ENCODE measurements at regions not wholly inside any gene's neighbourhood (a gene's known extent, or its start where the extent isn't known, plus 50 kb on each side); places are given as distances from the start of the nearest gene placed in this dataset.

DNA sequence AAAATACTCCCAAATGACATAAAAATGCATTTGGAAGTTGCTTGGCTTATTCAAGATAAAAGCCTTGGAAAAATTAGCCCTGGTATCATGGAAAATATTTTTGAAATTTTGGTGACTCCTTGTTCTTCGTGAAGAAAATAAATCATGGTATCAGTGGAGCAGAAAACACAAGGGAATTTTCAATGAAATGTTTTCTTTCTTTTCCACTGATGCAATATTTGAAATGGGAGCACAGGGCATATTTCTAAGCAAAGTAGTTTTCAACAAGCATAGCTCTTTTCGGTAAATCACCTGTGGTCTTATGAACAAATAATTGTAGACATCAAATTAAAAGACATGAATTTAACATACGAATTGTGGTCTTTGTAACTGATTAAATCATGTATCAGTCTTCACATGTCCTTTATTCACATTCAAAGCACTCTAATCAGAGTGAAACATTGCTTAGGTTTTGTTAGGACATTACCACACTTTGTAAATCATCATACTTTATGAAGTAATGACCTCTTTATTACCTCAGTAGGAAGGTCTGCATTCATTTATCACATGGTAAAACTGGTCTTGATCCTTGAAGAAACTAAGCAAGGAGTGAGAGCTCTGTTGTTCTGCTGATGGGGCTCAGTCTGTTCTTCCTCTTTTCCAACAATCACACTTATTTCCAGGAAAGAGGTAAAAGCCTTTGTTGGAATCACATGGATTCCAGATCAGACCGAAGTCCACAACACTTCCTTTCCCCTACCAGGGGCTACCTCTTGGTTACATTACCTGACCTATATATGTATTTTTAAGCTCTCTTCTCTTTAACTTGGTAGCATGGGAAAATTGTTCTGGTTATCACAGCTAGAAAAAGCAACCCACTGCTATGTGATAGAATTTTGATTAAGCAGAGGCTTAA is 413.5 kb upstream of the THBS1 start:
- H3K27ac Mint-ChIP-seq = no peak overlapping the region
- peaks cover 0 to 2% of the 10 kb centered on the region in 2 donors for H3K9me3 Mint-ChIP-seq
- DNase-seq (no peak), ATAC-seq (replicated peaks) (no peak)
- peaks cover 5 to 6% of the 10 kb centered on the region in 2 donors for H3K27me3 Mint-ChIP-seq
- H3K4me3 Mint-ChIP-seq = no peak overlapping the region
- no peaks in the 10 kb centered on the region for H3K36me3 Mint-ChIP-seq
- no peaks in the 10 kb centered on the region for H3K4me1 Mint-ChIP-seq

DNA sequence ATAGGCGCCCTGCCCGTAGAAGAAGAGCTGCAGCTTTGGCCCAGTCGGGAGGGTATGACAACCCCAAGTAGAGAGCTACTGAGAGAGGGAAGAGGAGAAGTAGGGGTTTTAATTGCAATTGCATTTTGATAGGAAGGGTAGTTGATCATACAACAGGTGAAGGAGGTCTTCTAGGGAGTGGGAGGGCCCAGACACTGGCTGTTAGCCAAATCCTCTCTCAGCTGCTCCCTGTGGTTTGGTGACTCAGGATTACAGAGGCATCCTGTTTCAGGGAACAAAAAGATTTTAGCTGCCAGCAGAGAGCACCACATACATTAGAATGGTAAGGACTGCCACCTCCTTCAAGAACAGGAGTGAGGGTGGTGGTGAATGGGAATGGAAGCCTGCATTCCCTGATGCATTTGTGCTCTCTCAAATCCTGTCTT is 408.9 kb upstream of the THBS1 start:
- H3K27ac Mint-ChIP-seq = no peak overlapping the region
- peaks cover 10 to 20% of the 10 kb centered on the region in 2 donors for H3K27me3 Mint-ChIP-seq
- H3K9me3 Mint-ChIP-seq = no peaks in the 10 kb centered on the region
- H3K4me3 Mint-ChIP-seq = no peak overlapping the region
- no peaks in the 10 kb centered on the region for H3K36me3 Mint-ChIP-seq
- no peak for DNase-seq
- ATAC-seq (replicated peaks) = peak in 1 of 2 donors; percentile 33
- no peaks in the 10 kb centered on the region for H3K4me1 Mint-ChIP-seq

DNA sequence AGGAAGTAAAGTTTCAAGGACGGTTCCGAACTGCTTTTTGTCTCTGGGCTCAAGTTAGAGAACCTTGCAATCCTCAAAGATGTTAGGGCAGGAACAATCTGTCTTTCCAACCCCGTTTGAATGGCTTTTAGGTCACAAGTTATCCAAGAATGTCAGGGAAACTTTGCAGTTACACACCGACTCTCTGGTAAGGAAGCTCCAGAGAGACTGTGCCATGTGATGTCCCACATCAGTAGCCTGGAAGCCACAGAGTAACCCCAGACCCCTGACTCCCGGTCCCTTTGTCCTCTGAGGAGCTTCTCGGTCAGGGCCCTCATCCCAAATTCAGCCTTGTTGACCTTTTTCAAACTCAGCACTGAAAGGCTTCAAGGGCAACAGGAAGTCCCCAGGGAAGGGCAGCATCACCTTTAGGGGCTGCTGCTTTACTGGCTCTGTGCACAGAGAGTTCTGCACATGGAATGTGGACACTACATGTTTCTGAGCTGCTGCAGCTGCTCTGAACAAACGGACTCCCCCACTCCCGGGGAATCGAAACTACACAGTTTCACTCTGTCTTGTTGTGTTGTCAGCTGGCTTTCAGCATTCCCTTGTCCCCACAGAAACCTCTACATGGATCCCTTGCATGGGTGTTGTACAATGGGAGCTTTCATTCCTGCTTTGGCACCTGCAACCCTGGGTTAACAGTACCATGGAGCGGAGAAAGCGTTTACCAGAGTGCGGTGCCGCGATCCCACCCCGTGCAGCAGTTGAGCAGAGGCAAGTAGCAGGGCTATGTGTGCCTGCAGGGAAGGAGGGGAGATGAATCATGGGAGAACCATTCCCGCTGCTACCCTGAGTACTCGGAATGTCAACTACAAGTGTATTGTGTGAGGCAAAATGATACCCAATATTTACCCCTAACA is 408.2 kb upstream of the THBS1 start:
- Mint-ChIP-seq H3K27me3 (peaks cover 10 to 20% of the 10 kb centered on the region in 2 donors), H3K27ac (no peak overlapping the region), H3K36me3 (no peaks in the 10 kb centered on the region), H3K9me3 (no peaks in the 10 kb centered on the region), H3K4me3 (no peak overlapping the region), H3K4me1 (no peaks in the 10 kb centered on the region)
- DNase-seq (no peak), ATAC-seq (replicated peaks) (no peak)

DNA sequence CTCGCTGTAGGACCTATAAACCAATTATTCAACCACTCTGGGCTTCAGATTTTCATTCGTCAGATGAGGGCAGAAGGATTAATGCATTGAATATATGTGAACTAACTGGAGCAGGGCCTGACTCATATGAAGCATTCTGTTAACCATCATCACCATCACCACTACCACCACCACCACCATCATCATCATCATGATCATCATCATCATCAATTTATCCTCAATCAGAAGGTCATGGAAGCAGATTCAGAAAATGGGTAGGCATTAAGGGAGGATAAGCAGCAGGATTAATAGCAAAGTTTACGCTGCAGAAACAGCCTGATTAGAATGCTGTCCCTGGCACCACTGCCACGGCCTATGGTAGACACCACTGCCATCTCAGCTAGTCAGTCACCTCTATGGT is 407.5 kb upstream of the THBS1 start:
- Mint-ChIP-seq H3K4me1 (no peaks in the 10 kb centered on the region), H3K27ac (no peak overlapping the region), H3K9me3 (no peaks in the 10 kb centered on the region), H3K27me3 (peaks cover 10 to 23% of the 10 kb centered on the region in 2 donors), H3K4me3 (no peak overlapping the region), H3K36me3 (no peaks in the 10 kb centered on the region)
- ATAC-seq (replicated peaks) (no peak), DNase-seq (no peak)

DNA sequence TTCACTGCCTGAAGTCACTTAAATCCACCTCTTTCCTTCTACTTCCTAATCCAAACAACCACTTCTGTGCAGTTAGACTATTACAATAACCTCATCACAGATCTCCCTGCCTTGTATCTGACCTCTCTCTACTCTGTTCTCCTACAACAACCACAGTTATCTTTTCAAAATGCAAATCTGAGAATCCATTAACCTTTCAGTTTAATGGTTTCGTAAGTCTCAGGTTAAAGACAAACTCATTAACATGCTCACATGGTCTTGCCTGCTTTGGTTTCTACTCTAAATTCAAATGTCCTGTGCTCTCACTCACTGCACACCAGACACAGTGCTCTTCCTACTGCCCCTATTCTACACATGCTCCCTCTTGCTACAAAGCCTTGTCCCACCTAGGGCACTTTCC is 406.5 kb upstream of the THBS1 start:
- Mint-ChIP-seq H3K9me3 (no peaks in the 10 kb centered on the region), H3K27me3 (peaks cover 10 to 28% of the 10 kb centered on the region in 2 donors), H3K36me3 (no peaks in the 10 kb centered on the region), H3K4me3 (no peak overlapping the region), H3K27ac (no peak overlapping the region), H3K4me1 (no peaks in the 10 kb centered on the region)
- no peak for ATAC-seq (replicated peaks)
- no peak for DNase-seq

DNA sequence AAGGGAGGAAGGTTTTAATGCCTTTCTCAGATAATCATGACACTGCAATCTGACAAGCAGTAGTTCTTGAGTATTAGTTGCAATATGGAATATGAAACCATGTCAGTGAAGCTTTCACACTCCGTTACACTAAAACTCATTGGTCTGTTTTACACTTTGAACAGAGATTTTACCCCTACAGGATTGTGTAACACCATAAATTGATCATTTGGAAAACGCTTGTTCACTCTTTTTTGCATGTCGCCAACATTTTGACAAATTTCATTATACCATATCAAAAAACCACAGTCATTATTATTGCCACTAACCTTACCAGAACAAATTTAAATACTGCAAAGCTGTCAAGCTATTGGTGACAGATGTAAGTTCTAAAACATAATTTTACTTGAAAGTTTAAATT is 404.8 kb upstream of the THBS1 start:
- Mint-ChIP-seq H3K36me3 (no peaks in the 10 kb centered on the region), H3K4me3 (no peak overlapping the region), H3K9me3 (no peaks in the 10 kb centered on the region), H3K27ac (no peak overlapping the region), H3K27me3 (peaks cover 10 to 30% of the 10 kb centered on the region in 2 donors), H3K4me1 (no peaks in the 10 kb centered on the region)
- DNase-seq = no peak
- no peak for ATAC-seq (replicated peaks)

DNA sequence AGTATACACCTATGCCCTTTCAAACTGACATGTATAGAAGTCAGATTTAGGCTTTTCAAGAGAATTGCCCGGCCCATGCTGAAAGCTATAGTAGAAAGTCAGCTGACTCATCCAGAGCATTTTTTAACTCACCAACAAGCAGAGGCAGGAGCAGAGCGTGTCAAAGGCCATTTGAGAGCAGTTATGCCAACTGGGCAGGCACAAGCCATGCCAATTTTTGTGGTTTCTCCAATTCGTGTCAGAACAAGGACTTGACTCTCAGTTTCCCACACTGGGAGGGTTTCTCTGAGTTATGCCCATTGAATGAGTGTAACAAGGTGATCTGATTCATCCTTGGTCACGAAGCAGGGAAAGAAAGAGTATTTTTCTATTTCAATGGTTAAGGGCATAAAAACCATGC is 403.3 kb upstream of the THBS1 start:
- H3K36me3 Mint-ChIP-seq = no peaks in the 10 kb centered on the region
- no peak for ATAC-seq (replicated peaks)

DNA sequence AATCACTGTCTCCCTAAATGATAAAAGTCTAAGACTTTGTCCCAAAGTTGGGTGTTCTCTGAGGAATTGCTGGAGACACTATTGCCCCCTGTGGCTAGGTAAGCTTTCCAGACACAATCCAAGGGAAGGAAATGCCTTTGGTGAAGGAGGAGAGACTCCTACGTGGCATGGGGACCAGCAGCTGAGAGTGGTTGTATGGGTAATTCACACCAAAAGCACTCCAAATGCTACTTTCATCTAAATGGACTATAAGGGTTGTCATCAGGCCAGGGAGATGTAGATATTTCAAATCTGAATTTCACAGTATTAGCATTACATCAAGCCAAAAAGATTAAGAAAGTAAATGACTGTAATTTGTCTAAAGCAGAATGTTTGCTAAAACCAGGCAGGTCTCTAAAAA is 400.8 kb upstream of the THBS1 start:
- Mint-ChIP-seq H3K27me3 (peaks cover 0 to 12% of the 10 kb centered on the region in 2 donors), H3K9me3 (no peaks in the 10 kb centered on the region), H3K27ac (no peak overlapping the region), H3K4me1 (no peaks in the 10 kb centered on the region), H3K4me3 (no peak overlapping the region), H3K36me3 (no peaks in the 10 kb centered on the region)
- DNase-seq (no peak), ATAC-seq (replicated peaks) (no peak)

More for the DNA sequence above, 403.3 kb upstream of the THBS1 start:
- Mint-ChIP-seq H3K4me3 (no peak overlapping the region), H3K27me3 (peaks cover 4 to 26% of the 10 kb centered on the region in 2 donors), H3K4me1 (no peaks in the 10 kb centered on the region), H3K27ac (no peak overlapping the region), H3K9me3 (no peaks in the 10 kb centered on the region)
- no peak for DNase-seq

DNA sequence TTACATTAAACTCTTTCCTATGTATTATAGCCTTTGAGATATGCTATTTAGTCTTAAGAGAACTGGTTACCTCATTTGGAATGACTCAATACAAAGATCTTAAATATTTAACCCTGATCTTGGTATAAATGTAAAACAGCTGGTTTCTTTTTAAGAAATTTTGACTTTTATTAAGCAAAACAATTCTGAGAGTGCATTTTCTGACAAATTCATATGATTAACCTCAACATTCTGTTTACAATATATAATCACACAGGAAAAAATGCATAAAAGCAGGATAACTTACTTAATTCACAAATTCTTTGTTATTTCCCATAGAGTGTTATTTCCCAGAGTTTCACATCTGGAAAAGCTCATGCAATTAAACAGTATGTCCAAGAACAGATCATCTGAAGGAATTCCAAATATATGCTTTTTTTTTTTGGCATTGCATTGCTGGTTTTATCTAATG is 400.4 kb upstream of the THBS1 start:
- no peak for ATAC-seq (replicated peaks)
- Mint-ChIP-seq H3K27me3 (peaks cover 0 to 11% of the 10 kb centered on the region in 2 donors), H3K4me3 (no peak overlapping the region), H3K9me3 (no peaks in the 10 kb centered on the region), H3K36me3 (no peaks in the 10 kb centered on the region), H3K4me1 (no peaks in the 10 kb centered on the region), H3K27ac (no peak overlapping the region)
- no peak for DNase-seq

DNA sequence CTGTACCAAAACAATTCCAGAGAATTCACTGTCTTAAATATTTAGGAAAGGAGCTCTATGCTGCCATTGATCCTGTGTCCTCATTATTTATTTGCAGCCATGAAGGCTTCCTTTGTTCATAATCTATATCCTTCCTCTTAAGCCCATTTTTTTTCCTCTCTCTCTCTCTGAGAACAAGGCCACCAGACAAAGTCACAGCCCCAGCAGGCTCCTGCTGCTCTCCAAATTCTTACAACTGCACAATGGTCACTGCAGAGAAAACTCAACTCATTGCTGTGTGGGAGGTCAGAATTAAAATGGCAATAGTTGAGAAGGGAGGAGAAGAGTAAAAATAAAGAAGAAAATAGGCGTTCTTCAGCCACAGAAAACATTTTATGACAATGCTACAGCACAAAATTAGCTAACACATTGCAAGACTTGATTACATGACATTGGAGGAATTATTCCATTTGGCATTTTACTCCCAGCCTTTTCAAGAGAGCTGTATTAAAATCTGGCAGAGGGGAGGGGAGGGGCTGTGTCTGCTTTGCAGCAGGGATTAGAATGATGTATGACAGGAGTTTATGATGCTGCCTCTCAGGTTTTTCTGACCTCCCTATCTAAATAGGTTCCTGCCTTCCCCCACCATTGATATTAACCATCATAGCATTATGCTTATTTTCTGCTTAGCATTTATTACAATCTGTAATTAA is 399.7 kb upstream of the THBS1 start:
- no peak for DNase-seq
- Mint-ChIP-seq H3K36me3 (no peaks in the 10 kb centered on the region), H3K4me3 (no peak overlapping the region), H3K27ac (no peak overlapping the region), H3K9me3 (no peaks in the 10 kb centered on the region), H3K27me3 (peaks cover 0 to 11% of the 10 kb centered on the region in 2 donors), H3K4me1 (no peaks in the 10 kb centered on the region)
- ATAC-seq (replicated peaks) = no peak

DNA sequence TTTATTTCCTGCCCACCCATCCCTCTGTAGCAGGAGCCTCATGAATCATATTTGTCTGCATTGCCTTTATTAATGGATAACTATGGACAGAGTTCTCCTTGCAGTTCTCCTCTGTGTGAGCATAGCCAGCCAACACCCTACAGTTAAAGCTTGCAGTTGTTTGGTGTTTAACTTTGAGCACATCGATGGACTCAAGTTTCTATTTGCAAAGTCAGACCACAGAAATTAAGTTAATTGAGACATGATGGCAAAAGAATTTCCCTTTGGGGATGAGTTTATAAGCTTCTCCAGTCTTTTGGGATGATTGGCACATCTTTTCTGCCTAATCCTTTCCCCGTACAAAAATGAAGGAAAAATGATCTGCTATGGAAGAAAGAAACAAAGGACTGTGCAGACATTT is 398.9 kb upstream of the THBS1 start:
- Mint-ChIP-seq H3K36me3 (no peaks in the 10 kb centered on the region), H3K4me1 (no peaks in the 10 kb centered on the region), H3K27me3 (peaks cover 0 to 11% of the 10 kb centered on the region in 2 donors), H3K9me3 (no peaks in the 10 kb centered on the region), H3K4me3 (no peak overlapping the region), H3K27ac (no peak overlapping the region)
- no peak for ATAC-seq (replicated peaks)
- DNase-seq = no peak

DNA sequence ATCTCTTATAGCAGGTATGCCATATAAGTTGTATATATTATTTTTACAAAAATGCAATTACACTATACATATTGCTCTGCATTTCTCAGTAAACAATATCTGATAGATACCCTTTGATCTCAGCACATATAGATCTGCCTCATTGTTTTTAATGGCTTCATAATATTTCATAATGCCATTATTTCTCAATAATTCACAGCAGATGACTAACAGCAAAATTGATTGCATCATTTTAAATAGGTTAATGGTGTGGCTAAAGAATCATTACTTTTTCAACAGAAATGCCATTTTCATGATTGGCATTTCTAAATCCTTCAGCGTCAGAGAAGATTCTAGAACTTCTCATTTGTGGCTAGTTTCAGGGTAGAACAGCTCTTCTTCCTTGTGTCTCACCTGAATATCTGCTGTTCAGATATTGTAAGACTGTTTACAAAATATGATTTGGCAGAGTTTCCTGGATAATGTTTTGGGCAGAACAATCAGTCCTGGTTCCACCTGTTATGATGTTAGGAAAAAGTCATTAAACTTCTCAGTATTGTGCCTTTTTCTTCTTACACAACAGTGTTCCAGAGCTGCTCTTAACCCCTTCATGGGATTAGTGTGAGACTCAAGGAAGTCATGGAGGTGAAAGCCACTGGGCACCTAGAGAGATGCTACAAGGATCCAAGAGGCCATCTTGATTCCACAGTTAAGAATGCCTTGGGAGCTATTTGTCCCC is 397.6 kb upstream of the THBS1 start:
- no peak for DNase-seq
- no peak overlapping the region for H3K27ac Mint-ChIP-seq
- ATAC-seq (replicated peaks) = no peak
- H3K4me3 Mint-ChIP-seq = no peak overlapping the region
- no peaks in the 10 kb centered on the region for H3K9me3 Mint-ChIP-seq
- H3K36me3 Mint-ChIP-seq = no peaks in the 10 kb centered on the region
- H3K4me1 Mint-ChIP-seq = no peaks in the 10 kb centered on the region
- H3K27me3 Mint-ChIP-seq = peaks cover 0 to 9% of the 10 kb centered on the region in 2 donors

DNA sequence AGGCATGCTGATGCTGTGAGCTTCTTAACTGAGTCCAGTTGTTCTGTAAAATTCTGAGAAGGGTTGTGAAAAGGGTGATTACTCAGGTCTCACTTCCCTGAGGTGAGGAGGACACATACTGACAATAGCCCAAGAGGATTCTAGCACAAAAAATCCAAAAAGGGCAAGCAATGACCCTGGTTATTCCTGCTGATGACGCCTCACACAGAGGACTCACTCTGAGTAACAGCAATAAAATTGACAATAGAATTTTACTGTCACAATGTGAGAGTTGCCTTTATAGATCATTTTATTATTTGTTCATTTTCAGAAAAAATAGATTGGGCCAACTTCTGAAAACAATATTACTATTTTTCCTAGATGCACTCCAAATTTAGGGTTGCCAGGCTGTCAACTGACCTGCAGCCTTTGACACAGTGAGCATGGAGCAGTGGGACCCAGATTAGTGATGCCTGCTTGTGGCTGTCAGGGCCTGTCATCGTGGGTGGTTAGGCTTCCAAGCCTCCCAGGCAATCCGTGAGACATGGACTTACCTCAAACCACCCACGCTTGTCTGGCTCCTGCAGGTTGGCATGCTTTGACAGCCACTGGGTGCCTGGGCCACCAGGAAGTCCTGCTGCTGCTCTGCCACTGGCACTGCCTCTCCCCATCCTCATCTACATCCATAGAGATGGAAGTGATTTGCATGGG is 396.0 kb upstream of the THBS1 start:
- no peaks in the 10 kb centered on the region for H3K9me3 Mint-ChIP-seq
- no peak for ATAC-seq (replicated peaks)

More for the DNA sequence above, 396.0 kb upstream of the THBS1 start:
- no peak for DNase-seq
- no peaks in the 10 kb centered on the region for H3K4me1 Mint-ChIP-seq
- H3K36me3 Mint-ChIP-seq = no peaks in the 10 kb centered on the region
- no peak overlapping the region for H3K27ac Mint-ChIP-seq
- peaks cover 0 to 4% of the 10 kb centered on the region in 2 donors for H3K27me3 Mint-ChIP-seq
- H3K4me3 Mint-ChIP-seq = no peak overlapping the region

Measured in stimulated activated naive B cell treated with anti-CD40 and anti-IgM and Interleukin-4, amounts not matched to agents 10 μg/mL and 1 μg/mL and 100 μg/mL, for 72 hours (primary cell).